ENCODE measurements at regions not wholly inside any gene's neighbourhood (a gene's known extent, or its start where the extent isn't known, plus 50 kb on each side); places are given as distances from the start of the nearest gene placed in this dataset.
"Not testable (repeated sequence)": the region's sequence is repeated elsewhere in the genome, so short reads cannot be mapped to it uniquely, and the experiment has no call there.

GRCh38 chr5:85556464-85556863, 1061.3 kb upstream of the COX7C start:
- DNase-seq, result no peak

GRCh38 chr5:85576666-85577065, 1041.1 kb upstream of the COX7C start:
- DNase-seq, result no peak

- not testable (repeated sequence) for DNase-seq
Measured at GRCh38 chr5:85587806-85588205, 1029.9 kb upstream of the COX7C start.

- not testable (repeated sequence) for DNase-seq
Measured at GRCh38 chr5:85588268-85588667, 1029.5 kb upstream of the COX7C start.

- DNase-seq, result no peak
Measured at GRCh38 chr5:85590764-85591163, 1027.0 kb upstream of the COX7C start.

- no peak for DNase-seq
Measured at GRCh38 chr5:85591311-85591710, 1026.4 kb upstream of the COX7C start.

- DNase-seq, result no peak
Measured at GRCh38 chr5:85602843-85603242, 1014.9 kb upstream of the COX7C start.

- no peak for DNase-seq
Measured at GRCh38 chr5:85604378-85604777, 1013.4 kb upstream of the COX7C start.

GRCh38 chr5:85604786-85605185, 1013.0 kb upstream of the COX7C start:
- DNase-seq, result no peak

- no peak for DNase-seq
Measured at GRCh38 chr5:85605381-85605780, 1012.4 kb upstream of the COX7C start.

GRCh38 chr5:85614489-85614888, 1003.3 kb upstream of the COX7C start:
- no peak for DNase-seq

GRCh38 chr5:85621668-85622067, 996.1 kb upstream of the COX7C start:
- DNase-seq, result no peak

GRCh38 chr5:85628153-85628552, 989.6 kb upstream of the COX7C start:
- DNase-seq, result no peak

GRCh38 chr5:85638495-85639125, 979.1 kb upstream of the COX7C start:
- DNase-seq, result not testable (repeated sequence)

GRCh38 chr5:85646036-85646435, 971.7 kb upstream of the COX7C start:
- no peak for DNase-seq

- DNase-seq, result no peak
Measured at GRCh38 chr5:85646641-85647040, 971.1 kb upstream of the COX7C start.

GRCh38 chr5:85647349-85648127, 970.2 kb upstream of the COX7C start:
- no peak for DNase-seq

- DNase-seq, result no peak
Measured at GRCh38 chr5:85648495-85648894, 969.2 kb upstream of the COX7C start.

- no peak for DNase-seq
Measured at GRCh38 chr5:85651731-85652130, 966.0 kb upstream of the COX7C start.

GRCh38 chr5:85654144-85654543, 963.6 kb upstream of the COX7C start:
- DNase-seq, result not testable (repeated sequence)

- no peak for DNase-seq
Measured at GRCh38 chr5:85656050-85656449, 961.7 kb upstream of the COX7C start.

GRCh38 chr5:85657328-85657727, 960.4 kb upstream of the COX7C start:
- not testable (repeated sequence) for DNase-seq

GRCh38 chr5:85662969-85663707, 954.6 kb upstream of the COX7C start:
- DNase-seq, result not testable (repeated sequence)

GRCh38 chr5:85663708-85664031, 954.1 kb upstream of the COX7C start:
- no peak for DNase-seq

Data from EL (cell line).